ENCODE measurements at regions not wholly inside any gene's neighbourhood (a gene's known extent, or its start where the extent isn't known, plus 50 kb on each side); places are given as distances from the start of the nearest gene placed in this dataset.

- Mint-ChIP-seq H3K9me3 (no peaks in the 10 kb centered on the region), H3K27me3 (ENCODE audit: low read depth) (peaks cover 7% of the 10 kb centered on the region; the same call in 1 of the 2 replicates), H3K36me3 (no peaks in the 10 kb centered on the region), H3K4me3 (no peak overlapping the region), H3K4me1 (peaks cover 19% of the 10 kb centered on the region), H3K27ac (no peak overlapping the region)
- TF ChIP-seq ATF6 (CRISPR knock-in tag; IDR thresholded peaks at IDR 0.05) (no peak), ARID4B (CRISPR knock-in tag; IDR thresholded peaks at IDR 0.05; ENCODE audit: borderline replicate concordance) (no peak), OVOL2 (CRISPR knock-in tag; IDR thresholded peaks at IDR 0.05; ENCODE audit: borderline replicate concordance) (no peak), E2F4 (CRISPR knock-in tag; IDR thresholded peaks at IDR 0.05; ENCODE audit: borderline replicate concordance, low read depth) (no peak), HMGA2 (CRISPR knock-in tag; IDR thresholded peaks at IDR 0.05) (no peak), E2F5 (CRISPR knock-in tag; IDR thresholded peaks at IDR 0.05) (no peak), ZNF138 (CRISPR knock-in tag; conservative IDR thresholded peaks at IDR 0.05) (no peak), ZNF423 (CRISPR knock-in tag; IDR thresholded peaks at IDR 0.05) (no peak), IRF1 (CRISPR knock-in tag; IDR thresholded peaks at IDR 0.05) (no peak), ATF1 (CRISPR knock-in tag; IDR thresholded peaks at IDR 0.05) (no peak), RORB (CRISPR knock-in tag; IDR thresholded peaks at IDR 0.05) (no peak), USF2 (CRISPR knock-in tag; IDR thresholded peaks at IDR 0.05) (no peak)
- TF ChIP-seq, protein P1, sequence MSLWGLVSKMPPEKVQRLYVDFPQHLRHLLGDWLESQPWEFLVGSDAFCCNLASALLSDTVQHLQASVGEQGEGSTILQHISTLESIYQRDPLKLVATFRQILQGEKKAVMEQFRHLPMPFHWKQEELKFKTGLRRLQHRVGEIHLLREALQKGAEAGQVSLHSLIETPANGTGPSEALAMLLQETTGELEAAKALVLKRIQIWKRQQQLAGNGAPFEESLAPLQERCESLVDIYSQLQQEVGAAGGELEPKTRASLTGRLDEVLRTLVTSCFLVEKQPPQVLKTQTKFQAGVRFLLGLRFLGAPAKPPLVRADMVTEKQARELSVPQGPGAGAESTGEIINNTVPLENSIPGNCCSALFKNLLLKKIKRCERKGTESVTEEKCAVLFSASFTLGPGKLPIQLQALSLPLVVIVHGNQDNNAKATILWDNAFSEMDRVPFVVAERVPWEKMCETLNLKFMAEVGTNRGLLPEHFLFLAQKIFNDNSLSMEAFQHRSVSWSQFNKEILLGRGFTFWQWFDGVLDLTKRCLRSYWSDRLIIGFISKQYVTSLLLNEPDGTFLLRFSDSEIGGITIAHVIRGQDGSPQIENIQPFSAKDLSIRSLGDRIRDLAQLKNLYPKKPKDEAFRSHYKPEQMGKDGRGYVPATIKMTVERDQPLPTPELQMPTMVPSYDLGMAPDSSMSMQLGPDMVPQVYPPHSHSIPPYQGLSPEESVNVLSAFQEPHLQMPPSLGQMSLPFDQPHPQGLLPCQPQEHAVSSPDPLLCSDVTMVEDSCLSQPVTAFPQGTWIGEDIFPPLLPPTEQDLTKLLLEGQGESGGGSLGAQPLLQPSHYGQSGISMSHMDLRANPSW (CRISPR knock-in tag; conservative IDR thresholded peaks at IDR 0.05; ENCODE audit: low read depth): no peak
- no peak for DNase-seq (ENCODE audit: low spot score)
- ChIA-PET POLR2A (no interaction called here), CTCF (no interaction called here)
- ATAC-seq: no peak
Observed at GRCh38 chr2:195029804-195030654, 627.0 kb upstream of the SLC39A10 start.

Data from WTC11 (cell line).